Sigmoid colon (tissue), 4 donors: ENCODE measurements at regions not wholly inside any gene's neighbourhood (a gene's known extent, or its start where the extent isn't known, plus 50 kb on each side); places are given as distances from the start of the nearest gene placed in this dataset.

Experiments used
- EP300 ChIP-seq, 4 donors: sonication (generic); formaldehyde crosslinking; IDR thresholded peaks; one replicate each; pipeline ENCODE4 v1.6.1; 2017; ENCODE audit warnings: antibody characterized with exemption in 4 of 4
- POLR2A ChIP-seq, 2 donors: fragments of 450-650 bp; IDR thresholded peaks; one replicate each; pipeline ENCODE4 v1.6.1; 2016; ENCODE audit warnings: antibody characterized with exemption in 2 of 2, mild to moderate bottlenecking in 2 of 2, moderate library complexity in 2 of 2
- TF ChIP-seq, protein P1 (sequence below), 4 experiments: fragments of 450-650 bp in 3 of 4; fragments of 200-600 bp in 1 of 4; IDR thresholded peaks; one replicate each; pipeline ENCODE4 v1.5.1; 2016 to 2019; ENCODE audit warnings: antibody characterized with exemption in 4 of 4, mild to moderate bottlenecking in 3 of 4, moderate library complexity in 2 of 4

DNA sequence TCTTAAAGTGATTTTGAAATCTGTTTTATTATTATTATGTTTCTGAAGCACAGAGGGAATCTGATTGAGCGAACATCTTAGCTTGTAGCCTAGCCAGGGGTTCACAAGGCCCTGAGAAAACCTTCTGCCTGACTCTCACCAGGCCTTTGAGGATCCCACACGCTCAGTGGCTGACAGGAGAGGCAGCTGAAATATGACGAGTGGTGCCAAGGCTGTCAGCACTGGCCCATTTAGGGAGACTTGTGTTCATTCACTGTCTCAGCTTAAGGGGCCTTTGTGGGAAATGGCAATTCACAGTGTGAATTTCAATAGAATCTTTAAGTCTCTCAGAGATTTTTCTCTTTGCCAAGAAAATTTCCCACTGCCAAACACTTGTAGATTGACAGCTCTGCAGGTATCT lies 770.9 kb downstream of the TUSC7 start:
- TF ChIP-seq, protein P1, sequence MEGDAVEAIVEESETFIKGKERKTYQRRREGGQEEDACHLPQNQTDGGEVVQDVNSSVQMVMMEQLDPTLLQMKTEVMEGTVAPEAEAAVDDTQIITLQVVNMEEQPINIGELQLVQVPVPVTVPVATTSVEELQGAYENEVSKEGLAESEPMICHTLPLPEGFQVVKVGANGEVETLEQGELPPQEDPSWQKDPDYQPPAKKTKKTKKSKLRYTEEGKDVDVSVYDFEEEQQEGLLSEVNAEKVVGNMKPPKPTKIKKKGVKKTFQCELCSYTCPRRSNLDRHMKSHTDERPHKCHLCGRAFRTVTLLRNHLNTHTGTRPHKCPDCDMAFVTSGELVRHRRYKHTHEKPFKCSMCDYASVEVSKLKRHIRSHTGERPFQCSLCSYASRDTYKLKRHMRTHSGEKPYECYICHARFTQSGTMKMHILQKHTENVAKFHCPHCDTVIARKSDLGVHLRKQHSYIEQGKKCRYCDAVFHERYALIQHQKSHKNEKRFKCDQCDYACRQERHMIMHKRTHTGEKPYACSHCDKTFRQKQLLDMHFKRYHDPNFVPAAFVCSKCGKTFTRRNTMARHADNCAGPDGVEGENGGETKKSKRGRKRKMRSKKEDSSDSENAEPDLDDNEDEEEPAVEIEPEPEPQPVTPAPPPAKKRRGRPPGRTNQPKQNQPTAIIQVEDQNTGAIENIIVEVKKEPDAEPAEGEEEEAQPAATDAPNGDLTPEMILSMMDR (IDR thresholded peaks at IDR 0.05), result no peak
- TF ChIP-seq POLR2A (IDR thresholded peaks at IDR 0.05), result no peak
- no peak for TF ChIP-seq EP300 (IDR thresholded peaks at IDR 0.05)
